Endothelial cell of umbilical vein (primary cell): ENCODE measurements at regions not wholly inside any gene's neighbourhood (a gene's known extent, or its start where the extent isn't known, plus 50 kb on each side); places are given as distances from the start of the nearest gene placed in this dataset.

Source experiments
- BruUV-seq: library from RNA; stranded (reverse); fragments of 400-500 nt; replicated peaks from 2 replicates; lab custom pipeline; 2021; lab: Mats Ljungman, UMichigan
- CTCF ChIA-PET: fragments of 300-600, 350-600 bp; sonication (Branson Sonifier 250); formaldehyde crosslinking; loops from one replicate; lab custom pipeline; 2021; ENCODE audit warnings: antibody characterized with exemption, inconsistent platforms; lab: Charles Lee
- POLR2A ChIA-PET: fragments of 300-600, 350-600 bp; sonication (Branson Sonifier 250); formaldehyde crosslinking; loops from one replicate; lab custom pipeline; 2021; ENCODE audit warnings: antibody characterized with exemption, inconsistent platforms; lab: Charles Lee
- DNase-seq: peaks from one replicate; pipeline ENCODE4 v3.0.0-alpha.2; 2011; ENCODE audit warnings: low read depth, low spot score
- FAIRE-seq: peaks from 2 replicates; lab custom pipeline; 2011; peaks lifted over from hg19 to GRCh38; lab: Jason Lieb, UNC
- H2AFZ ChIP-seq: 2 replicates; pipeline ENCODE4 v1.6.0; 2012; ENCODE audit warnings: low read depth, low read length, control low read depth, inconsistent platforms
- H3K27ac ChIP-seq: 2 replicates; pipeline ENCODE4 v1.5.1; 2011; ENCODE audit warnings: low read depth, mild to moderate bottlenecking, control low read depth, low read length, moderate library complexity; ENCODE audit not compliant: insufficient read depth
- H3K27me3 ChIP-seq, 2 experiments: 2 replicates each; pipeline versions ENCODE4 v1.6.0 to v1.6.1; 2011; ENCODE audit warnings: low read length in 2 of 2, mixed read lengths in 1 of 2; ENCODE audit not compliant: control insufficient read depth in 2 of 2, insufficient read depth in 2 of 2
- H3K36me3 ChIP-seq, 2 experiments: 2 replicates in 1 of 2; 3 replicates in 1 of 2; pipeline ENCODE4 v1.5.1; 2011; ENCODE audit warnings: low read length in 2 of 2, mild to moderate bottlenecking in 1 of 2, moderate library complexity in 1 of 2; ENCODE audit not compliant: control insufficient read depth in 2 of 2, insufficient read depth in 2 of 2; ENCODE audit errors: extremely low read depth in 1 of 2
- H3K4me1 ChIP-seq: 3 replicates; pipeline ENCODE4 v1.5.1; 2011; ENCODE audit warnings: mild to moderate bottlenecking, low read length; ENCODE audit not compliant: control insufficient read depth, insufficient read depth; ENCODE audit errors: extremely low read depth
- H3K4me2 ChIP-seq: 2 replicates; pipeline ENCODE4 v1.6.1; 2011; ENCODE audit warnings: low read length, control low read depth, mixed read lengths; ENCODE audit not compliant: insufficient read depth
- H3K4me3 ChIP-seq, 3 experiments: fragments of 200-600 bp in 1 of 3; sonication (generic), shearing (Covaris generic) in 1 of 3; replicated peaks in 1 of 3; 2 replicates each; pipeline ENCODE4 v1.5.1; 2011 to 2016; ENCODE audit warnings: control low read depth in 3 of 3, low read length in 3 of 3, mild to moderate bottlenecking in 2 of 3, inconsistent platforms in 1 of 3, low read depth in 1 of 3, moderate library complexity in 1 of 3; ENCODE audit not compliant: insufficient read depth in 1 of 3
- H3K79me2 ChIP-seq: 2 replicates; pipeline ENCODE4 v1.6.0; 2012; ENCODE audit warnings: low read length, inconsistent platforms; ENCODE audit not compliant: control insufficient read depth, insufficient read depth
- H3K9ac ChIP-seq: replicated peaks from 2 replicates; pipeline ENCODE3; 2011; ENCODE audit warnings: low read length, control low read depth; ENCODE audit not compliant: insufficient read depth; ENCODE audit errors: extremely low read depth
- H3K9me1 ChIP-seq: replicated peaks from 3 replicates; pipeline ENCODE4 v1.6.0; 2011; ENCODE audit warnings: mild to moderate bottlenecking, low read length; ENCODE audit not compliant: control insufficient read depth, insufficient read depth; ENCODE audit errors: extremely low read depth
- H3K9me3 ChIP-seq: replicated peaks from 2 replicates; pipeline ENCODE4 v1.5.1; 2012; ENCODE audit warnings: low read length, inconsistent platforms; ENCODE audit not compliant: control insufficient read depth, insufficient read depth
- H4K20me1 ChIP-seq: replicated peaks from 2 replicates; pipeline ENCODE3; 2011; ENCODE audit warnings: mild to moderate bottlenecking, low read length; ENCODE audit not compliant: control insufficient read depth, insufficient read depth; ENCODE audit errors: extremely low read depth
- CTCF ChIP-seq, 2 donors: IDR thresholded peaks; 1 replicate in 1 of 2; 2 replicates in 1 of 2; pipeline ENCODE4 v1.5.1; 2011; ENCODE audit warnings: low read length in 2 of 2, mild to moderate bottlenecking in 2 of 2, moderate library complexity in 2 of 2, control low read depth in 1 of 2, inconsistent platforms in 1 of 2, low read depth in 1 of 2; ENCODE audit not compliant: insufficient read depth in 1 of 2; ENCODE audit errors: extremely low read depth in 1 of 2
- EZH2 ChIP-seq: IDR thresholded peaks from 2 replicates; pipeline ENCODE4 v1.6.1; 2012; ENCODE audit warnings: borderline replicate concordance, low read depth, mild to moderate bottlenecking, moderate library complexity, low read length, inconsistent platforms; ENCODE audit not compliant: severe bottlenecking
- FOS ChIP-seq: IDR thresholded peaks from 2 replicates; pipeline ENCODE4 v1.6.1; 2011; ENCODE audit warnings: mild to moderate bottlenecking, low read length, moderate library complexity, borderline replicate concordance; ENCODE audit not compliant: insufficient read depth
- GATA2 ChIP-seq: IDR thresholded peaks from 2 replicates; pipeline ENCODE4 v1.7.0; 2011; ENCODE audit warnings: low read depth, mild to moderate bottlenecking, moderate library complexity, mixed read lengths, low read length; ENCODE audit not compliant: insufficient read length, insufficient read depth
- JUN ChIP-seq: IDR thresholded peaks from 2 replicates; pipeline ENCODE4 v1.6.1; 2011; ENCODE audit warnings: borderline replicate concordance, low read depth; ENCODE audit not compliant: insufficient read length, insufficient read depth
- MAX ChIP-seq: IDR thresholded peaks from 2 replicates; pipeline ENCODE4 v1.6.1; 2011; ENCODE audit not compliant: insufficient read depth, insufficient read length
- MYC ChIP-seq: IDR thresholded peaks from one replicate; pipeline ENCODE4 v1.6.1; 2011; ENCODE audit warnings: mild to moderate bottlenecking, low read depth, low read length
- POLR2A ChIP-seq: IDR thresholded peaks from 2 replicates; pipeline ENCODE4 v1.6.1; 2012; ENCODE audit warnings: low read depth, mild to moderate bottlenecking, control low read depth, low read length
- POLR2AphosphoS5 ChIP-seq: IDR thresholded peaks from 2 replicates; pipeline ENCODE4 v1.6.1; 2012; ENCODE audit warnings: low read depth, mild to moderate bottlenecking, control low read depth, low read length, moderate library complexity; ENCODE audit not compliant: insufficient read depth
- dilution Hi-C: fragments of 300-500 bp; cut with MboI; formaldehyde crosslinking; loops from one replicate; pipeline ENCODE4 v1.15.0; 2019; ENCODE audit warnings: low sequenced_read_pairs; ENCODE audit not compliant: extremely low pct_ligation_motif_present
- intact Hi-C: fragments of 100-400 bp; cut with micrococcal nuclease; formaldehyde crosslinking; loops from one replicate; pipeline ENCODE4 v1.10.0; 2022

- H3K4me1 ChIP-seq, result no peaks in the 10 kb centered on the region
- ChIA-PET CTCF (no interaction called here), POLR2A (no interaction called here)
- no TSS peak for BruUV-seq
- H2AFZ ChIP-seq, result no peak overlapping the region
- no peak overlapping the region for H3K27ac ChIP-seq
- H3K9ac ChIP-seq, result no peak overlapping the region
- H3K79me2 ChIP-seq, result no peaks in the 10 kb centered on the region
- H4K20me1 ChIP-seq, result no peaks in the 10 kb centered on the region
- no peaks in the 10 kb centered on the region for H3K27me3 ChIP-seq
- H3K9me1 ChIP-seq, result no peaks in the 10 kb centered on the region
- FAIRE-seq (no peak), DNase-seq (no peak)
- intact Hi-C loops, result no loop called here
- dilution Hi-C loops, result no loop called here
- no peak overlapping the region for H3K4me3 ChIP-seq
- no peak overlapping the region for H3K4me2 ChIP-seq
- H3K9me3 ChIP-seq, result peaks cover 2% of the 10 kb centered on the region
- H3K36me3 ChIP-seq, result no peaks in the 10 kb centered on the region
- no peak for TF ChIP-seq MYC
Measured at GRCh38 chr20:22093122-22093521, 387.7 kb downstream of the PAX1 start.

- H3K9ac ChIP-seq, result no peak overlapping the region
- ChIA-PET CTCF (no interaction called here), POLR2A (no interaction called here)
- H3K27me3 ChIP-seq, result no peaks in the 10 kb centered on the region
- FAIRE-seq, result no peak
- no peak overlapping the region for H3K4me2 ChIP-seq
- no peak for DNase-seq
- intact Hi-C loops (no loop called here), dilution Hi-C loops (no loop called here)
- BruUV-seq, result no TSS peak
- TF ChIP-seq FOS (no peak), MYC (no peak), CTCF (IDR thresholded peaks at IDR 0.05; ENCODE audit: extremely low read depth in 1 of 2, insufficient read depth in 1 of 2, low read depth in 1 of 2, low read length in 2 of 2) (no peak), EZH2 (no peak), MAX (no peak), JUN (no peak), POLR2A (no peak), POLR2AphosphoS5 (no peak), GATA2 (no peak)
- no peak overlapping the region for H2AFZ ChIP-seq
- H3K79me2 ChIP-seq, result no peaks in the 10 kb centered on the region
- H3K4me3 ChIP-seq, result no peak overlapping the region
- H3K9me3 ChIP-seq, result peaks cover 2% of the 10 kb centered on the region
- no peaks in the 10 kb centered on the region for H4K20me1 ChIP-seq
- H3K27ac ChIP-seq, result no peak overlapping the region
- no peaks in the 10 kb centered on the region for H3K9me1 ChIP-seq
- no peaks in the 10 kb centered on the region for H3K36me3 ChIP-seq
- no peaks in the 10 kb centered on the region for H3K4me1 ChIP-seq
Measured at GRCh38 chr20:22088882-22089281, 383.4 kb downstream of the PAX1 start.
